HG03039 (cell line): ENCODE measurements at regions not wholly inside any gene's neighbourhood (a gene's known extent, or its start where the extent isn't known, plus 50 kb on each side); places are given as distances from the start of the nearest gene placed in this dataset.
"Not testable (repeated sequence)": the region's sequence is repeated elsewhere in the genome, so short reads cannot be mapped to it uniquely, and the experiment has no call there.

Experiments used
- ATAC-seq: cut with Tn5 transposase; IDR thresholded peaks from one replicate; pipeline ENCODE4 v1.9.1; 2021; ENCODE audit warnings: mild to moderate bottlenecking, moderate library complexity; ENCODE audit not compliant: unreplicated experiment

- ATAC-seq = no peak
Measured at GRCh38 chr13:111610081-111610480, 289.6 kb downstream of the TEX29 start.

GRCh38 chr13:111610879-111611278 lies 290.4 kb downstream of the TEX29 start:
- ATAC-seq = no peak

GRCh38 chr13:111611651-111612050 lies 291.2 kb downstream of the TEX29 start:
- ATAC-seq = no peak

- no peak for ATAC-seq
Measured at GRCh38 chr13:111612886-111613285, 292.4 kb downstream of the TEX29 start.

- ATAC-seq = no peak
Measured at GRCh38 chr13:111614009-111614408, 293.6 kb downstream of the TEX29 start.

GRCh38 chr13:111614613-111615012 lies 294.2 kb downstream of the TEX29 start:
- ATAC-seq = no peak

GRCh38 chr13:111616203-111616602 lies 295.8 kb downstream of the TEX29 start:
- ATAC-seq = no peak

- ATAC-seq = no peak
Measured at GRCh38 chr13:111620166-111620565, 299.7 kb downstream of the TEX29 start.

GRCh38 chr13:111620586-111620985 lies 300.1 kb downstream of the TEX29 start:
- no peak for ATAC-seq

- no peak for ATAC-seq
Measured at GRCh38 chr13:111621164-111621563, 300.7 kb downstream of the TEX29 start.

GRCh38 chr13:111622051-111622531 lies 301.6 kb downstream of the TEX29 start:
- ATAC-seq = no peak

GRCh38 chr13:111623208-111623607 lies 302.8 kb downstream of the TEX29 start:
- no peak for ATAC-seq

- ATAC-seq = no peak
Measured at GRCh38 chr13:111623743-111624505, 303.5 kb downstream of the TEX29 start.

GRCh38 chr13:111625526-111626315 lies 305.3 kb downstream of the TEX29 start:
- ATAC-seq = no peak

- ATAC-seq = no peak
Measured at GRCh38 chr13:111626371-111627305, 306.2 kb downstream of the TEX29 start.

- no peak for ATAC-seq
Measured at GRCh38 chr13:111627596-111627995, 307.2 kb downstream of the TEX29 start.

- no peak for ATAC-seq
Measured at GRCh38 chr13:111629016-111629415, 308.6 kb downstream of the TEX29 start.

GRCh38 chr13:111629457-111629856 lies 309.0 kb downstream of the TEX29 start:
- no peak for ATAC-seq

- ATAC-seq = no peak
Measured at GRCh38 chr13:111629926-111630325, 309.5 kb downstream of the TEX29 start.

- no peak for ATAC-seq
Measured at GRCh38 chr13:111630406-111630805, 310.0 kb downstream of the TEX29 start.

GRCh38 chr13:111631271-111631670 lies 310.8 kb downstream of the TEX29 start:
- not testable (repeated sequence) for ATAC-seq
